CD4-positive, alpha-beta T cell treated with Interleukin-15 for 1 hour (primary cell): ENCODE measurements at regions not wholly inside any gene's neighbourhood (a gene's known extent, or its start where the extent isn't known, plus 50 kb on each side); places are given as distances from the start of the nearest gene placed in this dataset.

Experiments
- DNase-seq: peaks from one replicate; pipeline ENCODE4 v3.0.0-alpha.2; 2020

- DNase-seq: peak; percentile 67
Measured at GRCh38 chr14:76924371-76925096, 98.3 kb downstream of the LRRC74A start.

GRCh38 chr14:76923431-76924370, 97.5 kb downstream of the LRRC74A start:
- no peak for DNase-seq

DNA sequence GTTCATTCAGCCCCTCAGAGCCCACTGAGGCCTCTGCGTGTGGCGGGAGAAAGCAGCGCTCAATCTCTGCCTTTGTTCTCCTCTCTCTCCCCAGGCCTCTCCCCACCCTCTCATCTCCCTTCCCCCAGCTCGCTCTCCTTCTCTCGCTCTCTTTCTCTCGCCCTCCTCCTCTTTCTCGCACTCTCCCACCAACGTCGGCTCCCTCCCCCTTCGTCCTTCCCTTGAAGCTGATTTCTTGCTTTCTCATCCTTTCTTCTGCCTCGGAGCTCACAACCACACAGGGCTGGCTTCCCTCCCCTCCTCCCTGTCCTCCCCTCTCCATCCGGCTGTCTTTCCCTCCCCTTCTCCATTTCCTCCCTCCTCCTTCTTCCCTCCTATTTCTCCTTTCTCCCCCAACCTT, 96.4 kb downstream of the LRRC74A start:
- DNase-seq: no peak

GRCh38 chr14:76922092-76922491, 95.9 kb downstream of the LRRC74A start:
- DNase-seq: no peak

GRCh38 chr14:76921088-76921399, 94.8 kb downstream of the LRRC74A start:
- no peak for DNase-seq

GRCh38 chr14:76920331-76921087, 94.3 kb downstream of the LRRC74A start:
- no peak for DNase-seq

DNA sequence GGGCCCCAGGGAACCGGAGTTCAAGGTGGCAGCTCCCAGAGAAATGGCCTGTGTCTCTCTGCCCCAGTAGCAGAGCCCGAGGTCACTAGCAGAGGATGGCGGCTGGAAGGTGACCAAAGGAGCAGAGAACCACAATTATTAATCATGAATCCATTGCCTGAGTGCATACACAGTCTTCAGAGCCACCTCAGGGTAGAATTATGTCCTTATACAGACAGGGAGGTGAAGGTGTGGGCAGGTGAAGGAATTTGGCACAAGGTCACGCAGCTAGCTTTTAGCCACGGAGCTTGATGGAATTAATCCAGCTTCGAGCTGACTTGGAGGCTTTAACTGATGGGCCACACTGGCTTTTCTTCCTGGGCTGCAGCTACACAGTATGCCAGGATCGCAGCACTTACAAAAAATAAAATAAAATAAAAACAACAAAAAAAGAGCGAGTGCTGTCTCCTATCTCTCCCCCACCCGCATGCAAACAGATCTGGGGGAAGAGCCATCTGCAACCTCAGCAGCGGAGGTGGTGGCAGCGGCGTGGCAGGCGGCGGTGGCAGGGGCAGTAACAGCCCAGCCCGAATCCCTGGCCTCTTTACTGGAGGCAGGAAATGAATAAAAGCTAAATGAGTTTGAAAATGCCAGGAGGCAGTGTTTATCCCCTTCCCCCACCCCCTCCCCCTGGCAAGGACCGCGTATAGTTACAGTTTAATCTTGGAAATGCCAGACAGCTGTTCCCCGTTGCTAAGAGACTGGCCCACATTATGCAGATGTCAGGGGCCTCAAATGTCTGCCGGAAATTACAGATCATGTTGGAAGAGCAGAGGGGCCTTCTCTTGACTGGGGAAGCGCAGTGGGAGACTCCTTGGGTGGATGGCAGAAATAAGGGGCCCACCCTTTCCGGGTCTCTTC, 93.5 kb downstream of the LRRC74A start:
- DNase-seq: peak; percentile 50
